HepG2 (cell line): ENCODE measurements at regions not wholly inside any gene's neighbourhood (a gene's known extent, or its start where the extent isn't known, plus 50 kb on each side); places are given as distances from the start of the nearest gene placed in this dataset.

Source experiments
- ATAC-seq: fragments of 200-7000 bp; cut with Tn5 transposase; 3 replicates; pipeline ENCODE4 v1.9.1; 2020; ENCODE audit warnings: mild to moderate bottlenecking, moderate library complexity
- BruUV-seq: library from RNA; stranded (reverse); fragments of 400-500 nt; replicated peaks from 2 replicates; lab custom pipeline; 2021; lab: Mats Ljungman, UMichigan
- CTCF ChIA-PET: fragments of 300-600 bp; formaldehyde crosslinking; extraction: SDS; loops from one replicate; lab custom pipeline; 2021; ENCODE audit warnings: low total read pairs, inconsistent platforms, low intra/inter-chr PET ratio; lab: Yijun Ruan, JAX
- POLR2A ChIA-PET: fragments of 350-600 bp; sonication (Branson Sonifier 250); formaldehyde crosslinking; loops from one replicate; lab custom pipeline; 2020; ENCODE audit warnings: antibody characterized with exemption, inconsistent platforms; lab: Yijun Ruan, JAX
- DNase-seq: peaks from one replicate; pipeline ENCODE4 v3.0.0-alpha.2; 2015; ENCODE audit warnings: low spot score
- FAIRE-seq: peaks from 3 replicates; lab custom pipeline; 2011; peaks lifted over from hg19 to GRCh38; lab: Jason Lieb, UNC
- H2AFZ ChIP-seq: one replicate; pipeline ENCODE4 v1.6.1; 2011; ENCODE audit warnings: low read length, inconsistent platforms
- H3K27ac ChIP-seq: fragments of 300-600 bp; 3 replicates; pipeline ENCODE4 v1.8.0; 2011; ENCODE audit warnings: mixed run types, mild to moderate bottlenecking, mixed read lengths, low read length, inconsistent platforms; ENCODE audit not compliant: insufficient read depth; ENCODE audit errors: extremely low read length
- H3K27me3 ChIP-seq, 2 experiments: fragments of 200-600 bp in 1 of 2; 2 replicates in 1 of 2; 3 replicates in 1 of 2; pipeline versions ENCODE4 v1.6.0 to v1.8.0; 2011; ENCODE audit warnings: low read length in 2 of 2, mild to moderate bottlenecking in 2 of 2, moderate library complexity in 2 of 2, inconsistent platforms in 1 of 2; ENCODE audit not compliant: insufficient read depth in 2 of 2, control insufficient read depth in 1 of 2
- H3K36me3 ChIP-seq, 2 experiments: fragments of 200-600 bp in 1 of 2; replicated peaks in 1 of 2; 2 replicates in 1 of 2; 3 replicates in 1 of 2; pipeline versions ENCODE4 v1.5.1 to v1.8.0; 2011; ENCODE audit warnings: low read length in 2 of 2, inconsistent platforms in 1 of 2; ENCODE audit not compliant: insufficient read depth in 2 of 2, control insufficient read depth in 1 of 2
- H3K4me1 ChIP-seq: 2 replicates; pipeline ENCODE4 v1.5.1; 2012; ENCODE audit warnings: low read length, inconsistent platforms; ENCODE audit not compliant: insufficient read depth
- H3K4me2 ChIP-seq: 2 replicates; pipeline ENCODE4 v1.6.0; 2011; ENCODE audit warnings: low read depth, low read length, inconsistent platforms
- H3K4me3 ChIP-seq, 3 experiments: fragments of 200-600 bp in 1 of 3; sonication (generic), shearing (Covaris generic) in 1 of 3; replicated peaks in 1 of 3; 2 replicates each; pipeline ENCODE4 v1.5.1; 2011 to 2016; ENCODE audit warnings: low read length in 3 of 3, inconsistent platforms in 2 of 3, low read depth in 2 of 3, mild to moderate bottlenecking in 2 of 3, control low read depth in 1 of 3, mixed read lengths in 1 of 3; ENCODE audit not compliant: insufficient read depth in 1 of 3
- H3K79me2 ChIP-seq: one replicate; pipeline ENCODE4 v1.6.1; 2011; ENCODE audit warnings: low read length, inconsistent platforms; ENCODE audit not compliant: insufficient read depth
- H3K9ac ChIP-seq: 2 replicates; pipeline ENCODE4 v1.6.0; 2011; ENCODE audit warnings: mild to moderate bottlenecking, low read depth, low read length, inconsistent platforms; ENCODE audit not compliant: insufficient read depth
- H3K9me3 ChIP-seq: 2 replicates; pipeline ENCODE4 v1.5.1; 2012; ENCODE audit warnings: mild to moderate bottlenecking, low read length
- H4K20me1 ChIP-seq: 2 replicates; pipeline ENCODE4 v1.6.0; 2011; ENCODE audit warnings: inconsistent platforms, mild to moderate bottlenecking, low read length, moderate library complexity; ENCODE audit not compliant: insufficient read depth
- BATF2 ChIP-seq: sonication (generic); formaldehyde crosslinking; IDR thresholded peaks from 2 replicates; pipeline ENCODE4 v1.8.0; 2022; ENCODE audit warnings: mild to moderate bottlenecking, missing genetic modification reagents, moderate library complexity
- ELF4 ChIP-seq: sonication (generic); formaldehyde crosslinking; IDR thresholded peaks from 2 replicates; pipeline ENCODE4 v1.5.0; 2020; ENCODE audit warnings: missing genetic modification reagents, mild to moderate bottlenecking, moderate library complexity, borderline replicate concordance
- FOXM1 ChIP-seq: sonication (generic); formaldehyde crosslinking; IDR thresholded peaks from 2 replicates; pipeline ENCODE4 v1.5.0; 2020; ENCODE audit warnings: missing genetic modification reagents
- HNRNPUL1 ChIP-seq: fragments of 200-400 bp; formaldehyde crosslinking; IDR thresholded peaks from 2 replicates; pipeline ENCODE4 v1.6.1; 2017; ENCODE audit warnings: low read depth, mild to moderate bottlenecking, low read length, moderate library complexity
- NONO ChIP-seq, 2 experiments: fragments of 450-650 bp in 1 of 2; sonication (generic) in 1 of 2; formaldehyde crosslinking in 1 of 2; IDR thresholded peaks in 1 of 2; conservative IDR thresholded peaks in 1 of 2; 2 replicates each; pipeline versions ENCODE4 v1.6.1 to v1.8.0; 2017 to 2022; ENCODE audit warnings: mild to moderate bottlenecking in 1 of 2, missing genetic modification reagents in 1 of 2, moderate library complexity in 1 of 2
- PCBP1 ChIP-seq: fragments of 200-400 bp; formaldehyde crosslinking; IDR thresholded peaks from 2 replicates; pipeline ENCODE4 v1.6.1; 2017; ENCODE audit warnings: mild to moderate bottlenecking, low read depth, low read length, borderline replicate concordance
- RFXANK ChIP-seq: IDR thresholded peaks from 2 replicates; pipeline ENCODE4 v1.6.1; 2016
- ZNF326 ChIP-seq: sonication (generic); formaldehyde crosslinking; IDR thresholded peaks from 2 replicates; pipeline ENCODE4 v1.4.0; 2020; ENCODE audit warnings: missing genetic modification reagents, borderline replicate concordance
- ZNF33A ChIP-seq: sonication (generic); formaldehyde crosslinking; IDR thresholded peaks from 2 replicates; pipeline ENCODE4 v1.5.1; 2020; ENCODE audit warnings: missing genetic modification reagents, mild to moderate bottlenecking, moderate library complexity, borderline replicate concordance
- ZNF354B ChIP-seq: sonication (generic); formaldehyde crosslinking; IDR thresholded peaks from 2 replicates; pipeline ENCODE4 v1.8.0; 2022; ENCODE audit warnings: mild to moderate bottlenecking, missing genetic modification reagents
- ZNF496 ChIP-seq: sonication (generic); formaldehyde crosslinking; IDR thresholded peaks from 2 replicates; pipeline ENCODE4 v1.8.1; 2023; ENCODE audit warnings: mild to moderate bottlenecking, moderate library complexity, missing genetic modification reagents; ENCODE audit not compliant: insufficient replicate concordance
- WGBS: methylation state at CpG from one replicate; pipeline ENCODE4 v1.1.6; 2017; ENCODE audit warnings: low lambda C conversion rate; 5-methylcytosine and 5-hydroxymethylcytosine counted together
- in situ Hi-C: cut with HindIII; loops from 2 replicates; pipeline ENCODE4 v1.10.0; 2017; ENCODE audit warnings: low pct_unique_long_range_greater_than_20kb; ENCODE audit not compliant: extremely low pct_ligation_motif_present
- intact Hi-C: fragments of 100-400 bp; cut with micrococcal nuclease; formaldehyde crosslinking; loops from one replicate; pipeline ENCODE4 v1.10.0; 2022; ENCODE audit not compliant: unreplicated experiment

- TF ChIP-seq NONO (IDR thresholded peaks at IDR 0.05) (no peak), NONO (CRISPR knock-in tag; conservative IDR thresholded peaks at IDR 0.05) (no peak), HNRNPUL1 (no peak), RFXANK (CRISPR knock-in tag) (no peak), ELF4 (CRISPR knock-in tag) (no peak), ZNF326 (CRISPR knock-in tag) (no peak), BATF2 (CRISPR knock-in tag) (no peak), ZNF354B (CRISPR knock-in tag) (no peak), FOXM1 (CRISPR knock-in tag) (no peak), PCBP1 (no peak), ZNF33A (CRISPR knock-in tag) (no peak), ZNF496 (CRISPR knock-in tag) (no peak)
- ChIA-PET CTCF (no interaction called here), POLR2A (no interaction called here)
- 23% methylated on average over 5 of the region's 5 CpGs for WGBS
- Histone ChIP-seq H3K27me3 (no peaks in the 10 kb centered on the region), H3K79me2 (no peaks in the 10 kb centered on the region), H3K9me3 (no peaks in the 10 kb centered on the region), H3K27ac (no peak overlapping the region), H3K4me3 (no peak overlapping the region), H3K4me2 (no peak overlapping the region), H3K4me1 (no peaks in the 10 kb centered on the region), H3K36me3 (no peaks in the 10 kb centered on the region), H4K20me1 (no peaks in the 10 kb centered on the region), H3K9ac (no peak overlapping the region), H2AFZ (no peak overlapping the region)
- intact Hi-C loops, result no loop called here
- DNase-seq (no peak), ATAC-seq (no peak), FAIRE-seq (no peak)
- in situ Hi-C loops, result no loop called here
- no TSS peak for BruUV-seq
Measured at GRCh38 chr1:232571523-232571922, 58.4 kb downstream of the SIPA1L2 start.
